GM12865 (cell line): ENCODE measurements at regions not wholly inside any gene's neighbourhood (a gene's known extent, or its start where the extent isn't known, plus 50 kb on each side); places are given as distances from the start of the nearest gene placed in this dataset.

ENCODE experiments used
- DNase-seq: peaks from one replicate; pipeline ENCODE4 v3.0.0; 2010; ENCODE audit warnings: low read depth
- H3K4me3 ChIP-seq: 2 replicates; pipeline ENCODE4 v1.5.1; 2011; ENCODE audit warnings: mild to moderate bottlenecking, low read depth, low read length, control low read depth
- CTCF ChIP-seq: IDR thresholded peaks from 2 replicates; pipeline ENCODE4 v1.5.1; 2011; ENCODE audit warnings: low read length, control low read depth, low read depth, inconsistent platforms; ENCODE audit not compliant: insufficient read depth; ENCODE audit errors: missing control alignments

GRCh38 chr14:65997347-65997746, 488.8 kb upstream of the CCDC196 start:
- no peak for TF ChIP-seq CTCF

GRCh38 chr14:65999865-66000264, 486.3 kb upstream of the CCDC196 start:
- no peak for DNase-seq
- no peak for TF ChIP-seq CTCF
- H3K4me3 ChIP-seq = no peak overlapping the region

More at GRCh38 chr14:65997347-65997746, 488.8 kb upstream of the CCDC196 start:
- no peak overlapping the region for H3K4me3 ChIP-seq
- no peak for DNase-seq

GRCh38 chr14:66000766-66001165, 485.4 kb upstream of the CCDC196 start:
- H3K4me3 ChIP-seq = no peak overlapping the region
- no peak for DNase-seq
- TF ChIP-seq CTCF = no peak

- no peak for TF ChIP-seq CTCF
- no peak for DNase-seq
Observed at GRCh38 chr14:66001356-66001755, 484.8 kb upstream of the CCDC196 start.

GRCh38 chr14:66003082-66003730, 483.0 kb upstream of the CCDC196 start:
- no peak for TF ChIP-seq CTCF
- no peak overlapping the region for H3K4me3 ChIP-seq
- no peak for DNase-seq

More at GRCh38 chr14:66001356-66001755, 484.8 kb upstream of the CCDC196 start:
- H3K4me3 ChIP-seq = no peak overlapping the region

- no peak for DNase-seq
- TF ChIP-seq CTCF = no peak
- no peak overlapping the region for H3K4me3 ChIP-seq
Observed at GRCh38 chr14:66005900-66006434, 480.2 kb upstream of the CCDC196 start.

- no peak for DNase-seq
- no peak overlapping the region for H3K4me3 ChIP-seq
- no peak for TF ChIP-seq CTCF
Observed at GRCh38 chr14:66008631-66009030, 477.5 kb upstream of the CCDC196 start.
